Tibial nerve (tissue), 4 donors: ENCODE measurements at regions not wholly inside any gene's neighbourhood (a gene's known extent, or its start where the extent isn't known, plus 50 kb on each side); places are given as distances from the start of the nearest gene placed in this dataset.

Experiments used
- DNase-seq, 2 donors: peaks; one replicate each; pipeline ENCODE4 v3.0.0-alpha.2; 2019; ENCODE audit warnings: low spot score in 2 of 2
- H3K27ac ChIP-seq, 4 donors: fragments of 200-600 bp; sonication (generic) in 3 of 4; one replicate each; pipeline ENCODE4 v1.5.1; 2017 to 2019; ENCODE audit warnings: mild to moderate bottlenecking in 1 of 4
- H3K27me3 ChIP-seq, 2 donors: fragments of 200-600 bp; sonication (generic) in 1 of 2; one replicate each; pipeline versions ENCODE4 v1.5.1 to v1.6.0; 2017 to 2019
- H3K36me3 ChIP-seq, 3 donors: fragments of 200-600 bp; sonication (generic); one replicate each; pipeline ENCODE4 v1.5.1; 2018 to 2019
- H3K4me1 ChIP-seq, 4 donors: fragments of 200-600 bp; sonication (generic) in 3 of 4; one replicate each; pipeline ENCODE4 v1.5.1; 2017 to 2019
- H3K4me3 ChIP-seq, 4 donors: fragments of 200-600 bp; sonication (generic) in 3 of 4; one replicate each; pipeline ENCODE4 v1.5.1; 2017 to 2019; ENCODE audit warnings: mild to moderate bottlenecking in 1 of 4, moderate library complexity in 1 of 4
- H3K9me3 ChIP-seq, 4 donors: fragments of 200-600 bp; sonication (generic) in 3 of 4; one replicate each; pipeline ENCODE4 v1.5.1; 2017 to 2019
- CTCF ChIP-seq, 5 experiments: fragments of 200-600 bp in 3 of 5; fragments of 450-650 bp in 2 of 5; sonication (generic) in 3 of 5; IDR thresholded peaks; one replicate each; pipeline ENCODE4 v1.5.1; 2016 to 2019; ENCODE audit warnings: antibody characterized with exemption in 5 of 5, mild to moderate bottlenecking in 3 of 5, moderate library complexity in 2 of 5
- EP300 ChIP-seq, 2 donors: sonication (generic); formaldehyde crosslinking; IDR thresholded peaks; one replicate each; pipeline ENCODE4 v1.6.1; 2017; ENCODE audit warnings: antibody characterized with exemption in 2 of 2, mild to moderate bottlenecking in 1 of 2
- POLR2A ChIP-seq, 2 donors: fragments of 450-650 bp; IDR thresholded peaks; one replicate each; pipeline ENCODE4 v1.6.1; 2017; ENCODE audit warnings: antibody characterized with exemption in 2 of 2, mild to moderate bottlenecking in 2 of 2, moderate library complexity in 2 of 2
- WGBS, 2 donors: methylation state at CpG; one replicate each; pipeline ENCODE4 v1.1.5; 2018; 5-methylcytosine and 5-hydroxymethylcytosine counted together

DNA sequence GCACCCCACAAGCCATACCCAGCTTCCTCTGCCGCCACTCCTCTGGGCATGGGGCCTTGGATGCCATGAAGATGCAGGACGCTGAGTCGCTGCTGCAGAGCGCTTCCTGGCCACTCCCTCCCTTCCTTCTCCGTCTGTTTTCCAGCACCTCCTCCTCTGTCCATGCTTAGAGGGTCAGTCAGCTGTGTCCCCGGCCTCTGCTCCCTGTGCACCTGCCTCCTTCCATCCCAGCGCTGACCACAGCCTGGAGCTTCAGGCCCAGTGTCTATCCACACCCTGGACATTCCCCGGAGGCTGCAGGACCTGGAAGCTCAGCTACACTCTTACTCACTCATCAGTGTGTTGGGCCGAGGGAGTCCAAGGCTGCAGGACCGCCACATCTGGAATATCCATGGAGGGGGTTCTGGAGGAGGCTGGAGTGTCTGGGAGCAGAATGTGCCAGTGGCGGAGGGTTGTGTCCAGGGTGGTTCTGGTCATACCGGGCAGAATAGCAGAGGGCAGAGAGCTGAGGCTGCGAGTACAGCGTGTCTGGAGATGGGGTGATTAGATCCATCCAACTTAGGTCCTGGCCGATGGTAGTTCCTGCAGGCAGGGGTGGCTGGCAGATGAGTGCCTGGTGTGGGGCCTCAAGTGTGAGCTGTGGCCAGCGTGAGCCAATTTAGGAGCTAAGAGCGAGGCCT lies 58.6 kb upstream of the ADRA2C start:
- H3K9me3 ChIP-seq = no peaks in the 10 kb centered on the region
- no peak for DNase-seq
- H3K4me1 ChIP-seq = no peaks in the 10 kb centered on the region
- TF ChIP-seq CTCF (IDR thresholded peaks at IDR 0.05) = no peak
- no peak for TF ChIP-seq EP300 (IDR thresholded peaks at IDR 0.05)
- no peak for TF ChIP-seq POLR2A (IDR thresholded peaks at IDR 0.05)
- no peaks in the 10 kb centered on the region for H3K36me3 ChIP-seq
- no peak overlapping the region for H3K4me3 ChIP-seq
- peaks cover 0 to 19% of the 10 kb centered on the region in 2 donors for H3K27me3 ChIP-seq
- WGBS, 2 donors = 63 to 67% methylated on average over 15 to 16 of the region's 17 CpGs
- H3K27ac ChIP-seq = no peak overlapping the region

- TF ChIP-seq CTCF (IDR thresholded peaks at IDR 0.05) (no peak), EP300 (IDR thresholded peaks at IDR 0.05) (no peak), POLR2A (IDR thresholded peaks at IDR 0.05) (no peak)
- Histone ChIP-seq H3K36me3 (no peaks in the 10 kb centered on the region), H3K4me1 (no peaks in the 10 kb centered on the region), H3K27me3 (peaks cover 0 to 27% of the 10 kb centered on the region in 2 donors), H3K9me3 (no peaks in the 10 kb centered on the region), H3K27ac (no peak overlapping the region), H3K4me3 (no peak overlapping the region)
- DNase-seq = peak in 1 of 2 donors; percentile 1
- 86 to 89% methylated on average over 9 to 15 of the region's 15 CpGs for WGBS, 2 donors
Observed at GRCh38 chr4:3706565-3707422, 59.4 kb upstream of the ADRA2C start.

- WGBS, 2 donors = 87 to 89% methylated on average over 9 to 10 of the region's 10 CpGs
- peaks cover 0 to 34% of the 10 kb centered on the region in 2 donors for H3K27me3 ChIP-seq
- no peaks in the 10 kb centered on the region for H3K9me3 ChIP-seq
- no peak for DNase-seq
- H3K27ac ChIP-seq = no peak overlapping the region
- no peaks in the 10 kb centered on the region for H3K36me3 ChIP-seq
- no peak for TF ChIP-seq POLR2A (IDR thresholded peaks at IDR 0.05)
- no peak for TF ChIP-seq CTCF (IDR thresholded peaks at IDR 0.05)
- no peak for TF ChIP-seq EP300 (IDR thresholded peaks at IDR 0.05)
- no peak overlapping the region for H3K4me3 ChIP-seq
- H3K4me1 ChIP-seq = no peaks in the 10 kb centered on the region
Observed at GRCh38 chr4:3706111-3706511, 60.1 kb upstream of the ADRA2C start.

GRCh38 chr4:3705236-3705987 lies 60.8 kb upstream of the ADRA2C start:
- Histone ChIP-seq H3K27me3 (peaks cover 0 to 41% of the 10 kb centered on the region in 2 donors), H3K27ac (no peak overlapping the region), H3K4me1 (no peaks in the 10 kb centered on the region), H3K36me3 (no peaks in the 10 kb centered on the region), H3K4me3 (no peak overlapping the region), H3K9me3 (no peaks in the 10 kb centered on the region)
- TF ChIP-seq CTCF (IDR thresholded peaks at IDR 0.05) = no peak
- no peak for TF ChIP-seq POLR2A (IDR thresholded peaks at IDR 0.05)
- TF ChIP-seq EP300 (IDR thresholded peaks at IDR 0.05) = no peak
- 74 to 82% methylated on average over 20 of the region's 20 CpGs for WGBS, 2 donors
- peak in 1 of 2 donors; percentile 4 for DNase-seq
